NT2/D1 (cell line): ENCODE measurements at regions not wholly inside any gene's neighbourhood (a gene's known extent, or its start where the extent isn't known, plus 50 kb on each side); places are given as distances from the start of the nearest gene placed in this dataset.
A peak's percentile ranks its signal among the peaks of the same experiment; 100 is the strongest.
"Not testable (repeated sequence)": the region's sequence is repeated elsewhere in the genome, so short reads cannot be mapped to it uniquely, and the experiment has no call there.

Experiments
- DNase-seq: peaks from one replicate; pipeline ENCODE4 v3.0.0-alpha.2; 2011; ENCODE audit warnings: low read depth, low spot score
- H3K27me3 ChIP-seq: 2 replicates; pipeline ENCODE4 v1.6.0; 2011; ENCODE audit warnings: mild to moderate bottlenecking; ENCODE audit not compliant: insufficient read length, insufficient read depth
- H3K36me3 ChIP-seq: 2 replicates; pipeline ENCODE4 v1.6.1; 2011; ENCODE audit warnings: mild to moderate bottlenecking, low read length, mixed read lengths; ENCODE audit not compliant: insufficient read depth, insufficient read length
- H3K4me1 ChIP-seq: 2 replicates; pipeline ENCODE4 v1.5.1; 2011; ENCODE audit not compliant: insufficient read depth, insufficient read length
- H3K4me3 ChIP-seq: 2 replicates; pipeline ENCODE4 v1.5.1; 2011; ENCODE audit warnings: low read depth; ENCODE audit not compliant: insufficient read length
- H3K9ac ChIP-seq: 2 replicates; pipeline ENCODE4 v1.6.0; 2011; ENCODE audit warnings: low read depth; ENCODE audit not compliant: insufficient read length
- H3K9me3 ChIP-seq: 2 replicates; pipeline ENCODE4 v1.5.1; 2011; ENCODE audit warnings: mild to moderate bottlenecking, low read length; ENCODE audit not compliant: insufficient read depth
- SUZ12 ChIP-seq: IDR thresholded peaks from 2 replicates; pipeline ENCODE4 v1.6.1; 2011; ENCODE audit not compliant: insufficient read length, insufficient read depth; ENCODE audit errors: extremely low read depth
- YY1 ChIP-seq: IDR thresholded peaks from 2 replicates; pipeline ENCODE4 v1.6.1; 2011; ENCODE audit not compliant: insufficient read length, insufficient read depth
- ZNF274 ChIP-seq: IDR thresholded peaks from 2 replicates; pipeline ENCODE4 v1.6.1; 2011; ENCODE audit warnings: mild to moderate bottlenecking, low read depth, low read length

GRCh38 chr19:14293101-14293815, 87.3 kb upstream of the ADGRL1 start:
- H3K36me3 ChIP-seq, H3K4me1 ChIP-seq, H3K27me3 ChIP-seq, H3K9me3 ChIP-seq: not testable (repeated sequence)
- peak; percentile 62 for DNase-seq
- H3K9ac ChIP-seq, result peak overlapping the region; percentile 79
- H3K4me3 ChIP-seq, result peak overlapping the region; percentile 33

GRCh38 chr19:14289810-14290209, 83.8 kb upstream of the ADGRL1 start:
- H3K4me3 ChIP-seq, H3K36me3 ChIP-seq, H3K9me3 ChIP-seq, DNase-seq, H3K4me1 ChIP-seq, H3K9ac ChIP-seq, H3K27me3 ChIP-seq: not testable (repeated sequence)

DNA sequence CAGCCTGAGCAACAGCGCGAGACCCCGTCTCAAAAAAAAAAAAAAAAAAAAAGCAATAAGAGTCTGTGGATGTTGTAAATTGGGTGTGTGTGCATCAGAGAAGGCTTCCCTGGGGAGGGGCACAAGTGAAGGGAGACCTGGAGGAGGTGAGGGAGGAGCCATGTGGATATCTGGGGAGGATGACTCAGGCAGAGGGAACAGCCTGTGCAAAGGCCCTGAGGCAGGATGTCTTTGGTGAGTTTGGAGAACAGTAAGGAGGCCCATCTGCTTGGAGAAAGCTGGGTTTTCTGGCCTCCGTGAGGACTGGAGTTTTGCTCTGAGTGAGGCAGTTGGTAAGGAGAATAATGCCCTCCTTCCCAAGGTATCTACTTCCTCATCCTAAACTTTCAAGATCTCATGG, 81.9 kb upstream of the ADGRL1 start:
- not testable (repeated sequence) for DNase-seq, H3K36me3 ChIP-seq

DNA sequence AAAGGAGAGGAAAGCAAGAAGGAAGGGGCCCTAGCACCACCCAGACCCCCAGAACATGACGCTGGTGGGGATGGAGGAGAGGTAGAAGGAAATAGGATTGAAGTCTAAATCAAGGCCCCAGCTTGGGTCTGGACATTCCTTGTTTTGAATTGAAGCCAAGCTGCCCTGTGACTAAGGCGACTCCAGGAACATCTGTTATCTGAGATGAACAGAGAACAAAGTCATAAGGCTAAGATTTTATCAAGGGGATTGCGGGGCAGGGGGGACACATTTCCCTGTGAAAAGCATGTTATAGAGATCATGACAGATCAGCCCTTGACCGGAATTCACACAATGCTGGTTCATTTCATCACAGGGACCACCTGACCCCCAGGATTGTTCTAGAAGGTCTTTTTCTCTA, 80.6 kb upstream of the ADGRL1 start:
- not testable (repeated sequence) for H3K4me1 ChIP-seq, H3K27me3 ChIP-seq, H3K9me3 ChIP-seq, H3K4me3 ChIP-seq, DNase-seq, H3K36me3 ChIP-seq, H3K9ac ChIP-seq

More for the DNA sequence above, 81.9 kb upstream of the ADGRL1 start:
- not testable (repeated sequence) for H3K4me3 ChIP-seq, H3K9me3 ChIP-seq, H3K4me1 ChIP-seq, H3K27me3 ChIP-seq
- H3K9ac ChIP-seq, result peak overlapping the region; percentile 21

GRCh38 chr19:14285726-14286125, 79.8 kb upstream of the ADGRL1 start:
- not testable (repeated sequence) for DNase-seq, H3K9me3 ChIP-seq, H3K36me3 ChIP-seq, H3K27me3 ChIP-seq, H3K9ac ChIP-seq, H3K4me1 ChIP-seq, H3K4me3 ChIP-seq

DNA sequence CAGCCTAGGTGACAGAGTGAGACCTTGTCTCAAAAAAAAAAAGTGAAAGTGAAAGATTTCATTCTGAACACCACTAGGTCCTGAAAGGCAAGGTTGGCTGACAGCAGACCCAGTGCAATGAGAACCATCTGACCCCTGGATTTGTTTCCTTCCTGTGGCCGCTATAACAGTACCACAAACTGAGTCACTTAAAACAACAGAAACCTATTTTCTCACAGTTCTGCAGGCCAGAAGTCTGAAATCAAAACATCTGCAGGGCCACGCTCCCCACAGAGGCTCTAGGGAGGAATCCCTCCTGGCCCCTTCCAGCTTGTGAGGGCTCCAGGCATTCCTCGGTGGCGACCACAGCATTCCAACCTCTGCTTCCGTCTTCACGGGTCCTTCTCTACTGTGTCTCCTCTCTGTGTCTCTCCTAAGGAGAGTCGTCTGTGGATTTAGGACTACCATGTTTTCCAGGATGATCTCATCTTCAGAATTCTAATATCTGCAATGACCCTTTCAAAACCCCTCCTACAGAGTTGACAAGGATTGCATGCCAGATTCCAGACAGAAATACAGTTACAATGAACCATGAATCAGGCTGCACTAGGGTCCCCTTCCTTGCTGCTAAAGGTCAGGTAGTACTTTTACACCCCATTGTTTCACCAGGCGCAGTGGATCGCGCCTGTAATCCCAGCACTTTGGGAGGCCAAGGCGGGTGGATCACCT, 78.0 kb upstream of the ADGRL1 start:
- not testable (repeated sequence) for H3K27me3 ChIP-seq, H3K9me3 ChIP-seq, H3K4me3 ChIP-seq, H3K4me1 ChIP-seq, H3K9ac ChIP-seq, H3K36me3 ChIP-seq
- peak; percentile 62 for DNase-seq

- not testable (repeated sequence) for H3K4me3 ChIP-seq, H3K27me3 ChIP-seq, DNase-seq, H3K36me3 ChIP-seq, H3K4me1 ChIP-seq, H3K9ac ChIP-seq
- peaks cover 33% of the 10 kb centered on the region; the same call in 1 of the 2 replicates for H3K9me3 ChIP-seq
These were observed 73.3 kb upstream of the ADGRL1 start for GRCh38 chr19:14279270-14279669.

GRCh38 chr19:14277608-14278007, 71.6 kb upstream of the ADGRL1 start:
- no peaks in the 10 kb centered on the region for H3K36me3 ChIP-seq
- TF ChIP-seq ZNF274 (no peak), SUZ12 (no peak), YY1 (no peak)
- no peak overlapping the region for H3K4me3 ChIP-seq
- H3K4me1 ChIP-seq, result no peaks in the 10 kb centered on the region
- DNase-seq, result no peak
- H3K27me3 ChIP-seq, result no peaks in the 10 kb centered on the region
- H3K9ac ChIP-seq, result no peak overlapping the region
- peaks cover 33% of the 10 kb centered on the region; the same call in 1 of the 2 replicates for H3K9me3 ChIP-seq

- DNase-seq, H3K4me1 ChIP-seq, H3K36me3 ChIP-seq, H3K4me3 ChIP-seq, H3K9ac ChIP-seq, H3K27me3 ChIP-seq: not testable (repeated sequence)
- H3K9me3 ChIP-seq, result peaks cover 33% of the 10 kb centered on the region; the same call in 1 of the 2 replicates
These were observed 69.9 kb upstream of the ADGRL1 start for GRCh38 chr19:14275823-14276222.
